ENCODE measurements at regions not wholly inside any gene's neighbourhood (a gene's known extent, or its start where the extent isn't known, plus 50 kb on each side); places are given as distances from the start of the nearest gene placed in this dataset.

- no peaks in the 10 kb centered on the region for H3K36me3 ChIP-seq (ENCODE audit: insufficient read depth, low read length)
- no peak overlapping the region for H3K27ac ChIP-seq (ENCODE audit: low read length)
- no peak for TF ChIP-seq EZH2 (IDR thresholded peaks at IDR 0.05; ENCODE audit: borderline replicate concordance, low read depth, low read length, severe bottlenecking)
- TF ChIP-seq, protein P1, sequence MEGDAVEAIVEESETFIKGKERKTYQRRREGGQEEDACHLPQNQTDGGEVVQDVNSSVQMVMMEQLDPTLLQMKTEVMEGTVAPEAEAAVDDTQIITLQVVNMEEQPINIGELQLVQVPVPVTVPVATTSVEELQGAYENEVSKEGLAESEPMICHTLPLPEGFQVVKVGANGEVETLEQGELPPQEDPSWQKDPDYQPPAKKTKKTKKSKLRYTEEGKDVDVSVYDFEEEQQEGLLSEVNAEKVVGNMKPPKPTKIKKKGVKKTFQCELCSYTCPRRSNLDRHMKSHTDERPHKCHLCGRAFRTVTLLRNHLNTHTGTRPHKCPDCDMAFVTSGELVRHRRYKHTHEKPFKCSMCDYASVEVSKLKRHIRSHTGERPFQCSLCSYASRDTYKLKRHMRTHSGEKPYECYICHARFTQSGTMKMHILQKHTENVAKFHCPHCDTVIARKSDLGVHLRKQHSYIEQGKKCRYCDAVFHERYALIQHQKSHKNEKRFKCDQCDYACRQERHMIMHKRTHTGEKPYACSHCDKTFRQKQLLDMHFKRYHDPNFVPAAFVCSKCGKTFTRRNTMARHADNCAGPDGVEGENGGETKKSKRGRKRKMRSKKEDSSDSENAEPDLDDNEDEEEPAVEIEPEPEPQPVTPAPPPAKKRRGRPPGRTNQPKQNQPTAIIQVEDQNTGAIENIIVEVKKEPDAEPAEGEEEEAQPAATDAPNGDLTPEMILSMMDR (IDR thresholded peaks at IDR 0.05; ENCODE audit: borderline replicate concordance, extremely low read depth, low read length, poor library complexity, severe bottlenecking) = no peak
- no peaks in the 10 kb centered on the region for H3K4me1 ChIP-seq (ENCODE audit: insufficient read depth, low read length)
- no peak for DNase-seq
- H2AFZ ChIP-seq (ENCODE audit: low read depth, low read length) = no peak overlapping the region
- no peak for ATAC-seq (ENCODE audit: insufficient read depth, low read depth)
- H3K4me2 ChIP-seq (ENCODE audit: insufficient read depth, low read length) = no peak overlapping the region
- H3K9ac ChIP-seq (ENCODE audit: low read depth, low read length) = no peak overlapping the region
- no peaks in the 10 kb centered on the region for H3K27me3 ChIP-seq (ENCODE audit: insufficient read depth, low read length, poor library complexity)
- H4K20me1 ChIP-seq (ENCODE audit: insufficient read depth, low read length) = no peaks in the 10 kb centered on the region
- no peak overlapping the region for H3K4me3 ChIP-seq (ENCODE audit: low read depth in 1 of 2, low read length in 2 of 2)
- H3K9me3 ChIP-seq (ENCODE audit: insufficient read depth, low read length, severe bottlenecking) = no peaks in the 10 kb centered on the region
- no peaks in the 10 kb centered on the region for H3K79me2 ChIP-seq (ENCODE audit: insufficient read depth, low read length)
Measured at GRCh38 chr16:16821261-16821660, 442.3 kb downstream of the NPIPA7 start.

DNA sequence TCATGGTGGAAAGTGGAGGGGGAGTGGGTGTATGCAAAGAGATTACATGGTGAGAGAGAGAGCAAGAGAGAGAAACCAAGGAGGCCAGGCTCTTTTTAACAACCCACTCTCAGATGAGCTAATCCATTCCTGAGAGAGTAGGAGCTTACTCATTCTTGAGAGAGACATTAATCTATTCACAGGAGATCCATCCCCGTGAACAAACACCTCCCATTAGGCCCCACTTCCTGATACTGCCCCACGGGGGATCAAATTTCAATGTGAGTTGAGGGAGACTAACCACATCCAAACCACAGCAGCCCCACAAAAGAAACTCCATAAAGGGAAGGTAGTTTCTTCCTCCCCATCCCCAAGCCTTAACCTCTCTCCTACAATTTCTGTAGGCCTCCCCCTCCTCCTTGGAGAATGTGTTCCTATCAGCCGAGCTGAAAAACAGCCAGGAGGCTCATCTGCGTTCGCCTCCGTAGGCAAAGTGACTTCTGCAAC, 450.0 kb downstream of the NPIPA7 start:
- DNase-seq (peak; percentile 19), ATAC-seq (ENCODE audit: insufficient read depth, low read depth) (peak; percentile 62)
- Histone ChIP-seq H3K27ac (ENCODE audit: low read length) (no peak overlapping the region), H4K20me1 (ENCODE audit: insufficient read depth, low read length) (no peaks in the 10 kb centered on the region), H3K9me3 (ENCODE audit: insufficient read depth, low read length, severe bottlenecking) (no peaks in the 10 kb centered on the region), H3K9ac (ENCODE audit: low read depth, low read length) (no peak overlapping the region), H3K4me1 (ENCODE audit: insufficient read depth, low read length) (no peaks in the 10 kb centered on the region), H3K4me3 (ENCODE audit: low read depth in 1 of 2, low read length in 2 of 2) (no peak overlapping the region), H3K4me2 (ENCODE audit: insufficient read depth, low read length) (no peak overlapping the region), H2AFZ (ENCODE audit: low read depth, low read length) (no peak overlapping the region), H3K27me3 (ENCODE audit: insufficient read depth, low read length, poor library complexity) (no peaks in the 10 kb centered on the region), H3K79me2 (ENCODE audit: insufficient read depth, low read length) (no peaks in the 10 kb centered on the region), H3K36me3 (ENCODE audit: insufficient read depth, low read length) (no peaks in the 10 kb centered on the region)
- TF ChIP-seq, protein P1 (IDR thresholded peaks at IDR 0.05; ENCODE audit: borderline replicate concordance, extremely low read depth, low read length, poor library complexity, severe bottlenecking) = no peak

GRCh38 chr16:16830401-16830800, 451.5 kb downstream of the NPIPA7 start:
- Histone ChIP-seq H4K20me1 (ENCODE audit: insufficient read depth, low read length) (no peaks in the 10 kb centered on the region), H3K27ac (ENCODE audit: low read length) (no peak overlapping the region), H3K4me3 (ENCODE audit: low read depth in 1 of 2, low read length in 2 of 2) (no peak overlapping the region), H3K9ac (ENCODE audit: low read depth, low read length) (no peak overlapping the region), H3K9me3 (ENCODE audit: insufficient read depth, low read length, severe bottlenecking) (no peaks in the 10 kb centered on the region), H3K79me2 (ENCODE audit: insufficient read depth, low read length) (no peaks in the 10 kb centered on the region), H3K4me2 (ENCODE audit: insufficient read depth, low read length) (no peak overlapping the region), H3K27me3 (ENCODE audit: insufficient read depth, low read length, poor library complexity) (no peaks in the 10 kb centered on the region), H3K4me1 (ENCODE audit: insufficient read depth, low read length) (no peaks in the 10 kb centered on the region), H3K36me3 (ENCODE audit: insufficient read depth, low read length) (no peaks in the 10 kb centered on the region), H2AFZ (ENCODE audit: low read depth, low read length) (no peak overlapping the region)
- ATAC-seq (ENCODE audit: insufficient read depth, low read depth) (no peak), DNase-seq (no peak)
- no peak for TF ChIP-seq EZH2 (IDR thresholded peaks at IDR 0.05; ENCODE audit: borderline replicate concordance, low read depth, low read length, severe bottlenecking)
- TF ChIP-seq, protein P1 (IDR thresholded peaks at IDR 0.05; ENCODE audit: borderline replicate concordance, extremely low read depth, low read length, poor library complexity, severe bottlenecking) = no peak

GRCh38 chr16:16830973-16831372, 452.0 kb downstream of the NPIPA7 start:
- Histone ChIP-seq H3K4me2 (ENCODE audit: insufficient read depth, low read length) (no peak overlapping the region), H2AFZ (ENCODE audit: low read depth, low read length) (no peak overlapping the region), H3K4me3 (ENCODE audit: low read depth in 1 of 2, low read length in 2 of 2) (no peak overlapping the region), H3K79me2 (ENCODE audit: insufficient read depth, low read length) (no peaks in the 10 kb centered on the region), H3K4me1 (ENCODE audit: insufficient read depth, low read length) (no peaks in the 10 kb centered on the region), H4K20me1 (ENCODE audit: insufficient read depth, low read length) (no peaks in the 10 kb centered on the region), H3K27me3 (ENCODE audit: insufficient read depth, low read length, poor library complexity) (no peaks in the 10 kb centered on the region), H3K36me3 (ENCODE audit: insufficient read depth, low read length) (no peaks in the 10 kb centered on the region), H3K27ac (ENCODE audit: low read length) (no peak overlapping the region), H3K9ac (ENCODE audit: low read depth, low read length) (no peak overlapping the region), H3K9me3 (ENCODE audit: insufficient read depth, low read length, severe bottlenecking) (no peaks in the 10 kb centered on the region)
- ATAC-seq (ENCODE audit: insufficient read depth, low read depth) (no peak), DNase-seq (no peak)
- no peak for TF ChIP-seq EZH2 (IDR thresholded peaks at IDR 0.05; ENCODE audit: borderline replicate concordance, low read depth, low read length, severe bottlenecking)
- TF ChIP-seq, protein P1 (IDR thresholded peaks at IDR 0.05; ENCODE audit: borderline replicate concordance, extremely low read depth, low read length, poor library complexity, severe bottlenecking) = no peak

Measured in DND-41 (cell line).